ENCODE measurements at regions not wholly inside any gene's neighbourhood (a gene's known extent, or its start where the extent isn't known, plus 50 kb on each side); places are given as distances from the start of the nearest gene placed in this dataset.

DNA sequence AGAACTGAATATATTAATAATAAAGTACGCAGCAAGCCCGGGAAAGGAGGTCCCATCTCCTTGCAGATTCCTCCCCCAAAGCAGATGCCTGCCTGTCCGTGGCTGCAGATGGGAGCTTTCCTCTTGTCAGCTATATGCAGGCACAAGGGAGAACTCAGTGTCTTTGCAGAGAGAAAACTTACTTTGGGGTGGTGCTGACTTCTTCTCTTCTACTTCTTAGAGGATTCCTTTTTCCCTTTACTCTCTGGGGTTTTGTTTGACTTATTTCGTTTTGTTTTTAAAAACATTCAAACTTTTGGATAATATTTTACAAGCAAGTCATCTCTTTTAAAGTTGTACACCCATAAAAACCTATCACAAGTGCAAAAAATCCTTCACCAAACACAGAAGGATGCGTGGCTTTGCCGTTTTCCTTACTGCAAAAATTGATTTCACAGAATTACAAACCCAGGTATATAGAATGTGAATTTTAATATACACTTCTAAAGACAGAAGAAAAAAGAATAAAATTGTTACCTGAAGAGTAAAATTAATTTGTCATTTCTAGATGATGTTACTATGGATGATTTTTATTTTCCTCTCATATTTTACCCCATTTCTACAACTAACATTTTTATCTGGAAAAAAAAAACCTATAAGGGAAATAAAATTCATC, 65.3 kb upstream of the IGF1R start:
- H3K4me3 ChIP-seq, result no peak overlapping the region
- H3K36me3 ChIP-seq (replicated peaks), result no peaks in the 10 kb centered on the region
- H3K9me3 ChIP-seq, result no peaks in the 10 kb centered on the region; the same call in 1 of the 2 replicates
- in situ Hi-C loops (cut with MboI; ENCODE audit: low sequenced_read_pairs), result no loop called here
- no peaks in the 10 kb centered on the region for H3K4me1 ChIP-seq
- H3K27me3 ChIP-seq (ENCODE audit: low read depth), result peaks cover 61% of the 10 kb centered on the region
- no peak for DNase-seq (ENCODE audit: low spot score in 2 of 2)

DNA sequence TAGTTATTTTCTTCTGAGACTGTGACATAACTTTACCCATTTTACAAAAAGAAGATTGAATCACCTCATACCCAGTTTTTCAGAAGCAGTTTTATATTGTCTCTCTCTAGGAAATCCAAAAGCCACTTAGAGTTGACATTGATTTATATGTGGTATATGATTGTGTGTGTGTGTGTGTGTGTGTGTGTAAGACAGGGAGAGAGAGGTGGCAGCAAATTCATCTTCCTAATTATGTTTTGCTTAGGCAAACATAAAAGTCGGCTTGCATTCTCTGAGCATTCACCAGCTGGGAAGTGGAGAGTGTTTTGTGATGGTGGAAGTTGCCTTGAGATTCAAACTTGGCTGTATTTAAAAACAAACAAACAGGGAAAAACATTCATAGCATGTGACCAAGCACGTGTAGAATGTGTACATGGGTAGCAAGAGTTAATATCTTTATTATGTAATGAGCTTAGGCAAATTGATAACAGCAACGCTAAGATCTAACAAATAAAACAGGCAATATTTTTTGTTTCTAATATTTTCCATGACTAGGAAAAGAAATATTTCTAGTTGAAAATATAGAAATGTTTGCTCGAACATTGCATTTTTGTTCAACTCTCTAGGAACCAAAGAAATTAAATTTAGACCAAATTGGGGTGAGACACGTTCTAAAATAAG, 64.4 kb upstream of the IGF1R start:
- no peaks in the 10 kb centered on the region for H3K4me1 ChIP-seq
- H3K27me3 ChIP-seq (ENCODE audit: low read depth), result peaks cover 64% of the 10 kb centered on the region
- no peaks in the 10 kb centered on the region for H3K9me3 ChIP-seq
- no peak for DNase-seq (ENCODE audit: low spot score in 2 of 2)
- in situ Hi-C loops (cut with MboI; ENCODE audit: low sequenced_read_pairs), result no loop called here
- no peaks in the 10 kb centered on the region for H3K36me3 ChIP-seq (replicated peaks)
- H3K4me3 ChIP-seq, result no peak overlapping the region

DNA sequence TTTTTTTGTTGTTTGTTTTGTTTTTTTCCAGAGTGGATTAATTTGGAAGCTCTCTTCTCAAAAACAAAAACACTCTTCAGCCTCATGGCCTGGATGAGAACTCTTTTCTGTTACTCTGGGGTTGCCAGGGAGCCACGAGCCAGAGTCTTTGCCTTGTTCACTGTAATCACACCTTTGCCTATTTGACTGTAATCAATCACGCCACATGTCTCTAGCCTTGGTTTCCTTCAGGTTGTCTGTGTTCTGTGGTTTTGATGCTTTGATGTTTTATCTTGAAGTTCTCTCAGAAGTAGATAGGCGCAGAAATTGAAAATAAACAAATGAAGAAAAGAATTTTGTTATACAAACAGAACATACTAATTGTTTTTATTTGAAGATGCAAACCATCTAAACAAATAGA, 62.3 kb upstream of the IGF1R start:
- Histone ChIP-seq H3K36me3 (replicated peaks) (no peaks in the 10 kb centered on the region), H3K9me3 (no peaks in the 10 kb centered on the region), H3K27me3 (ENCODE audit: low read depth) (peaks cover 64% of the 10 kb centered on the region), H3K4me1 (no peaks in the 10 kb centered on the region), H3K4me3 (no peak overlapping the region)
- no peak for DNase-seq (ENCODE audit: low spot score in 2 of 2)
- in situ Hi-C loops (cut with MboI; ENCODE audit: low sequenced_read_pairs), result no loop called here

DNA sequence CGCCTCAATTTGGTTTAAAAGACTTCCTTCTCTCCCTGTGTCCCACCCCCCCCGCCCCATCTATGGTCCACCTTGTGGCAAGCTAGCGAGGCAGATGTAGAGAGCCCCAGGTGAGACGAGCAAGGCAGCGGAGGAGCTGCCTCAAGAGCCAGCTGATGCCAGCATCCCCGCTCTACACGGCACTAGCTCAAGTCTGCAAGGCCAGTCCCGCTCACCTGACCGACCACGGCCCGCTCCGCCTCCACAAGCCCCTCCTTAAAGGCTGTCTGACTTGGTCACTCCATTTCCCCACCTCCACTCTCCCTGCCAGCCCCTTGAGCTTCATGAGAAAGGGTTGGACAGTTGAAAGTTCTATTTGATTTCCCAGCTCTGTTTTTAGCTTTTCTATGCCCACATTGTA, 56.2 kb upstream of the IGF1R start:
- no peaks in the 10 kb centered on the region for H3K4me1 ChIP-seq
- peaks cover 11% of the 10 kb centered on the region for H3K27me3 ChIP-seq (ENCODE audit: low read depth)
- H3K4me3 ChIP-seq, result no peak overlapping the region
- no peaks in the 10 kb centered on the region for H3K9me3 ChIP-seq
- DNase-seq (ENCODE audit: low spot score in 2 of 2), result no peak
- no peaks in the 10 kb centered on the region for H3K36me3 ChIP-seq (replicated peaks)
- in situ Hi-C loops (cut with MboI; ENCODE audit: low sequenced_read_pairs), result no loop called here

DNA sequence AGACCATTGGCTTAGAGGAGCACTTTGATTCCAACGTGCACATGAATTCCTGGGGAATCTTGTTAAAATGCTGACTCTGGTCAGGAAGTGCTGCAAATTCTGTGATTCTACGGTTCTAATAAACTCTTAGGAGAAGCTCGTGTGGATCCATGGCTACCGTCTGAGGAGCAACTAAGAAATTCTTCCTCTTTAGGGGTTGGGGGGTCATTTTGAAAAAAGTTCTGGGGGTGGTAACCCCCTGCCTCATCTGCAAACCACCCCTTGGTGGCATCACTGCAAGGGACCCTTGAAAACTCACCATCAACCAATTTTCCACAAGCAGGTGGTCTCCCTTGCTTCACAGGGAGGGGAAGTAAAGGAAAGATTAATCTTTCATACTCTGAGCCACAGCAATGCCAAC, 52.2 kb upstream of the IGF1R start:
- peaks cover 7% of the 10 kb centered on the region for H3K27me3 ChIP-seq (ENCODE audit: low read depth)
- in situ Hi-C loops (cut with MboI; ENCODE audit: low sequenced_read_pairs), result no loop called here

DNA sequence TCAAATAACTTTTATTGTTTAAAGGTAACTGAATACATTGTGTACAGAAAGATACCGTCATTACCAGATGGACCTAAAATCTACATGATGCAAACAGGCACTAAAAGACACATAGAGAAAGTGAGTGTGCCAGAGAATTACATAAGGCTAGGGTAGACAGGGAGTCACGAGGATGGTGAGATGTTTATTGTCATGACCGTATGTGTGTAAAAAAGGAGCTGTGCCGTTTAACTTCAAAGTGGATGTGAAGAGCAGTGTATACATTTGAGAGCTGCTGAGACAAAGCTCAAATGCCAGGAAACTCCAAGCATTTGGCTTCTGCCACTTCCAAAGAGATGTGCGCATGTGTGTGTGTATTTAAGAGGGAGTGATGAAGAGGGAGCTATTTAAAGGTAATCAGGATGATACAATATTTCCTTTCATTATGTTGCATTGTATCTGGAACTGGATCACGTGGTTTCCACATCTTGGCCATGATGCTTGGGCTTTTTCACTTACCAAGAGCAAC, 51.4 kb upstream of the IGF1R start:
- no peaks in the 10 kb centered on the region for H3K36me3 ChIP-seq (replicated peaks)
- DNase-seq (ENCODE audit: low spot score in 2 of 2), result no peak
- no peaks in the 10 kb centered on the region for H3K4me1 ChIP-seq
- H3K4me3 ChIP-seq, result no peak overlapping the region
- H3K9me3 ChIP-seq, result no peaks in the 10 kb centered on the region
- in situ Hi-C loops (cut with MboI; ENCODE audit: low sequenced_read_pairs), result no loop called here
- peaks cover 7% of the 10 kb centered on the region for H3K27me3 ChIP-seq (ENCODE audit: low read depth)

More for the DNA sequence above, 52.2 kb upstream of the IGF1R start:
- Histone ChIP-seq H3K4me1 (no peaks in the 10 kb centered on the region), H3K36me3 (replicated peaks) (no peaks in the 10 kb centered on the region), H3K9me3 (no peaks in the 10 kb centered on the region), H3K4me3 (no peak overlapping the region)
- no peak for DNase-seq (ENCODE audit: low spot score in 2 of 2)

DNA sequence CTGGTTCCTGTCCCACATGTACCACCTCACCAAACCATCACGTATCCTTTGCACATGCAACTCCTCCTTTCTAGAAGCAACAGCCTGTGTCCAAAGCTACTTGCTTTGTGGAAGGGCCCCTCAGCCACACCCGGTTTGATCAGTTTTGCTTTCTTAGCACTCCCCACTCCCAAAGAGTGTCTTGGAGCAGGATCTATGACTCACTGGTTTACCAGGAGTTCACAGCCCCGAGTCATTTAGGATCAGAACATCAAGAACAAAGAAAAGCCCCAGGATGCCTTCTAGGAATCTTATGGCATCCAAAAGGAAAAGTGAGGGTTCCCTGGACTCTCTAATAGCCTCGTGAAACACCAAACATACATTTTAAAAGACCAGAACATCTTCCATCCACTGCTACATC, 50.7 kb upstream of the IGF1R start:
- Histone ChIP-seq H3K36me3 (replicated peaks) (no peaks in the 10 kb centered on the region), H3K4me3 (no peak overlapping the region), H3K27me3 (ENCODE audit: low read depth) (peaks cover 7% of the 10 kb centered on the region), H3K4me1 (no peaks in the 10 kb centered on the region), H3K9me3 (no peaks in the 10 kb centered on the region)
- no peak for DNase-seq (ENCODE audit: low spot score in 2 of 2)
- in situ Hi-C loops (cut with MboI; ENCODE audit: low sequenced_read_pairs), result no loop called here

All from HAP-1 (cell line).